Trophoblast cell (in vitro differentiated cells and primary cell): ENCODE measurements at regions not wholly inside any gene's neighbourhood (a gene's known extent, or its start where the extent isn't known, plus 50 kb on each side); places are given as distances from the start of the nearest gene placed in this dataset.

Experiments
- DNase-seq, 2 donors: peaks; one replicate each; pipeline ENCODE4 v3.0.0-alpha.2; 2016
- H2AFZ ChIP-seq: 2 replicates; pipeline ENCODE4 v1.6.1; 2013; ENCODE audit warnings: low read length, moderate library complexity, mild to moderate bottlenecking; ENCODE audit not compliant: insufficient read depth, poor library complexity
- H2AK5ac ChIP-seq: 2 replicates; pipeline ENCODE4 v1.6.1; 2013; ENCODE audit warnings: mild to moderate bottlenecking, low read length
- H2BK120ac ChIP-seq: 2 replicates; pipeline ENCODE4 v1.6.1; 2013; ENCODE audit warnings: low read length, mild to moderate bottlenecking, moderate library complexity; ENCODE audit not compliant: insufficient read depth, poor library complexity
- H2BK12ac ChIP-seq: 2 replicates; pipeline ENCODE4 v1.6.1; 2013; ENCODE audit warnings: mild to moderate bottlenecking, low read length, moderate library complexity
- H2BK5ac ChIP-seq: 2 replicates; pipeline ENCODE4 v1.6.1; 2013; ENCODE audit warnings: low read length, low read depth, moderate library complexity, mild to moderate bottlenecking; ENCODE audit not compliant: poor library complexity
- H3K14ac ChIP-seq: 2 replicates; pipeline ENCODE4 v1.6.1; 2013; ENCODE audit warnings: mild to moderate bottlenecking, low read length
- H3K18ac ChIP-seq: 2 replicates; pipeline ENCODE4 v1.6.1; 2013; ENCODE audit warnings: mild to moderate bottlenecking, low read length
- H3K23ac ChIP-seq: 2 replicates; pipeline ENCODE4 v1.6.1; 2013; ENCODE audit warnings: low read length
- H3K27ac ChIP-seq: 2 replicates; pipeline ENCODE4 v1.5.1; 2013; ENCODE audit warnings: low read depth, mild to moderate bottlenecking, inconsistent platforms, low read length, moderate library complexity
- H3K27me3 ChIP-seq: 2 replicates; pipeline ENCODE4 v1.6.1; 2013; ENCODE audit warnings: inconsistent platforms, mild to moderate bottlenecking, low read length, moderate library complexity; ENCODE audit not compliant: insufficient read depth
- H3K36me3 ChIP-seq, 2 experiments: 1 replicate in 1 of 2; 2 replicates in 1 of 2; pipeline ENCODE4 v1.6.1; 2013; ENCODE audit warnings: low read length in 2 of 2, mild to moderate bottlenecking in 2 of 2, moderate library complexity in 1 of 2; ENCODE audit not compliant: insufficient read depth in 2 of 2, control insufficient read depth in 1 of 2
- H3K4ac ChIP-seq: 2 replicates; pipeline ENCODE4 v1.6.1; 2013; ENCODE audit warnings: low read depth, mild to moderate bottlenecking, low read length, moderate library complexity
- H3K4me1 ChIP-seq, 2 experiments: 1 replicate in 1 of 2; 2 replicates in 1 of 2; pipeline ENCODE4 v1.6.1; 2013; ENCODE audit warnings: low read length in 2 of 2, mild to moderate bottlenecking in 2 of 2, moderate library complexity in 1 of 2; ENCODE audit not compliant: insufficient read depth in 2 of 2, control insufficient read depth in 1 of 2
- H3K4me2 ChIP-seq: 2 replicates; pipeline ENCODE4 v1.6.1; 2013; ENCODE audit warnings: inconsistent platforms, mild to moderate bottlenecking, low read length, moderate library complexity
- H3K4me3 ChIP-seq: 2 replicates; pipeline ENCODE4 v1.5.1; 2013; ENCODE audit warnings: mild to moderate bottlenecking, low read depth, low read length, inconsistent platforms
- H3K79me1 ChIP-seq: one replicate; pipeline ENCODE4 v1.6.1; 2013; ENCODE audit warnings: low read length
- H3K79me2 ChIP-seq: 2 replicates; pipeline ENCODE4 v1.6.1; 2013; ENCODE audit warnings: low read length, mild to moderate bottlenecking; ENCODE audit not compliant: control insufficient read depth, insufficient read depth, poor library complexity
- H3K9ac ChIP-seq: 2 replicates; pipeline ENCODE4 v1.6.1; 2013; ENCODE audit warnings: mild to moderate bottlenecking, low read length
- H3K9me3 ChIP-seq: 2 replicates; pipeline ENCODE4 v1.6.1; 2013; ENCODE audit warnings: low read depth, mild to moderate bottlenecking, control low read depth, inconsistent platforms, low read length; ENCODE audit not compliant: insufficient read depth
- H4K12ac ChIP-seq: 2 replicates; pipeline ENCODE4 v1.6.1; 2013; ENCODE audit warnings: low read depth, mild to moderate bottlenecking, low read length, moderate library complexity
- H4K8ac ChIP-seq: 2 replicates; pipeline ENCODE4 v1.6.1; 2013; ENCODE audit warnings: low read depth, mild to moderate bottlenecking, low read length, moderate library complexity
- H4K91ac ChIP-seq: one replicate; pipeline ENCODE4 v1.6.1; 2013; ENCODE audit warnings: low read depth, mild to moderate bottlenecking, low read length, moderate library complexity
- WGBS: extraction: QIAGEN DNeasy Blood & Tissue Kit; methylation state at CpG from one replicate; pipeline ENCODE4 v1.1.7; 2013; ENCODE audit warnings: missing lambda C conversion rate; ENCODE audit not compliant: insufficient read length, insufficient coverage; ENCODE audit errors: extremely low coverage; 5-methylcytosine and 5-hydroxymethylcytosine counted together

DNA sequence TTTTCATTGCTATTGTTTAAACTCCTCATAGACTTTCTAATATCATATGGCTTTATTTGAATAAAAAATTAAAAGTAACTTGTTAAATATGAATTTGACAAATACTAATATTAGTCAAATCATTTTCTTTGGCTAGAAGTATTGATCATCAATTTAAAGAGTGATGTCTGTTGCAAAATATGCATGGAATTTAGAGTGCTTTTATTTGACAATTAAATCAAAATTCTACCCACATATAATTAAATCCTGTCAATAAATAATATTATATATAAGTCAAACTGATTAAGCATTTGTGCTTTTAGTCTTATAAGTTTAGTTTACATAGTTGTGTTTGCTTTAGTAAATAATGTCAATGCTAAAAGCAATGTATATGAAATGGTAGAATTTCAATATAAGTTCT, 318.6 kb upstream of the ROBO1 start:
- H2BK120ac ChIP-seq, result no peak overlapping the region
- H3K4ac ChIP-seq, result no peak overlapping the region
- no peak overlapping the region for H2BK5ac ChIP-seq
- no peaks in the 10 kb centered on the region for H3K79me2 ChIP-seq
- no peak overlapping the region for H2AFZ ChIP-seq
- H3K9me3 ChIP-seq, result no peaks in the 10 kb centered on the region
- no peaks in the 10 kb centered on the region for H3K36me3 ChIP-seq
- no peak overlapping the region for H4K12ac ChIP-seq
- no peak overlapping the region for H4K91ac ChIP-seq
- no peak overlapping the region for H3K9ac ChIP-seq
- H4K8ac ChIP-seq, result no peak overlapping the region
- H3K4me2 ChIP-seq, result no peak overlapping the region
- no peak overlapping the region for H2AK5ac ChIP-seq
- H3K4me1 ChIP-seq, result no peaks in the 10 kb centered on the region
- H3K27me3 ChIP-seq, result no peaks in the 10 kb centered on the region
- no peak overlapping the region for H3K23ac ChIP-seq
- no peak overlapping the region for H3K27ac ChIP-seq
- H3K18ac ChIP-seq, result no peak overlapping the region
- no peak overlapping the region for H3K4me3 ChIP-seq
- no peak overlapping the region for H2BK12ac ChIP-seq
- H3K14ac ChIP-seq, result no peak overlapping the region
- H3K79me1 ChIP-seq, result no peaks in the 10 kb centered on the region
- DNase-seq, result no peak

DNA sequence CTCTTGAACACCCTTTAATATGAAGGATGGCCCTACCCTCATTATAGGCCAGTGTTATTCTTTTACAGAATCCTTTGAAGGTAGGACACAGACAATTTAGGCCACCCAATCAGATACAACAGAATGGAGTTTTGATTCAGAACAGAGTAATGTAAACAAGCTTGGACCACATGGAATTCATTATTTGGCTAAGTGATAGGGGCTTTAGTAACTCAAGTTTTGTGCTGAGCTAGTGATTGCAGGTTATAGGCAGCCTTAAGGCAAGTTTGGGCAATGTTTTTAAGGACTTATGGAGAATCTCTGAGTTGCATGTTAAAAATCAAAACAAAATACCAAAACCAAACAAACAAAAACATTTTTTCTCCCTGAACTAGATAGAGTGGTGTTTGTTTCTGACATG, 312.1 kb upstream of the ROBO1 start:
- H3K14ac ChIP-seq, result no peak overlapping the region
- no peaks in the 10 kb centered on the region for H3K79me1 ChIP-seq
- H4K91ac ChIP-seq, result no peak overlapping the region
- no peak overlapping the region for H2BK5ac ChIP-seq
- DNase-seq, result peak in 1 of 2 donors; percentile 8
- no peak overlapping the region for H3K4me3 ChIP-seq
- H4K8ac ChIP-seq, result no peak overlapping the region
- no peak overlapping the region for H3K4ac ChIP-seq
- no peak overlapping the region for H4K12ac ChIP-seq
- no peak overlapping the region for H2BK12ac ChIP-seq
- no peak overlapping the region for H3K4me2 ChIP-seq
- no peaks in the 10 kb centered on the region for H3K36me3 ChIP-seq
- H3K27ac ChIP-seq, result no peak overlapping the region
- H3K27me3 ChIP-seq, result no peaks in the 10 kb centered on the region
- H3K18ac ChIP-seq, result no peak overlapping the region
- no peaks in the 10 kb centered on the region for H3K79me2 ChIP-seq
- H3K4me1 ChIP-seq, result no peaks in the 10 kb centered on the region
- peaks cover 3% of the 10 kb centered on the region for H3K9me3 ChIP-seq
- H2AK5ac ChIP-seq, result no peak overlapping the region
- H2BK120ac ChIP-seq, result no peak overlapping the region
- H3K9ac ChIP-seq, result no peak overlapping the region
- no peak overlapping the region for H2AFZ ChIP-seq
- H3K23ac ChIP-seq, result no peak overlapping the region

DNA sequence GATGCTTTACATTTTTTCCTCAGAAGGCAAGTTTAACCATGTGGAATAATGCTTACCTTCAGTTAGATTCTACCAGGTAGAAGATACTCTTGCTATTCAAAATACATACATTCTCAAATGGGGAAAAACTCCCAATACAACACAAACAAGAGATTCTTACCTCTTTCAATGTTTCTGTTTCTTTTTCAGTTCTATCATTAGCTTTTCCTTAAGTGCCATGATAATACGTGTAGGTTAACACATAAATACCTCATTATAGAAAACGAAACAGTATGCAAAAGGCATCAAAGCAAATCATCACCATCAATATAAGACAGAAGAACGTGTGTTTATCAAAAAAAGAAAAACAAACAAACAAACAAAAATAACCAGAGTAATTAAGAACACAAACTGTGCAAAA, 300.7 kb upstream of the ROBO1 start:
- no peak overlapping the region for H3K23ac ChIP-seq
- no peak overlapping the region for H2BK5ac ChIP-seq
- no peak overlapping the region for H3K9ac ChIP-seq
- no peaks in the 10 kb centered on the region for H3K79me2 ChIP-seq
- no peaks in the 10 kb centered on the region for H3K36me3 ChIP-seq
- no peak overlapping the region for H3K18ac ChIP-seq
- H3K27ac ChIP-seq, result no peak overlapping the region
- no peaks in the 10 kb centered on the region for H3K27me3 ChIP-seq
- H3K4me2 ChIP-seq, result no peak overlapping the region
- WGBS, result no CpG with 5 or more reads among the region's 3 CpGs
- no peak overlapping the region for H4K8ac ChIP-seq
- no peaks in the 10 kb centered on the region for H3K9me3 ChIP-seq
- no peak overlapping the region for H4K91ac ChIP-seq
- no peak overlapping the region for H3K14ac ChIP-seq
- no peak overlapping the region for H4K12ac ChIP-seq
- H3K4me1 ChIP-seq, result no peaks in the 10 kb centered on the region
- no peaks in the 10 kb centered on the region for H3K79me1 ChIP-seq
- H3K4ac ChIP-seq, result no peak overlapping the region
- H2BK120ac ChIP-seq, result no peak overlapping the region
- H2BK12ac ChIP-seq, result no peak overlapping the region
- no peak for DNase-seq
- H3K4me3 ChIP-seq, result no peak overlapping the region
- no peak overlapping the region for H2AFZ ChIP-seq
- H2AK5ac ChIP-seq, result no peak overlapping the region

DNA sequence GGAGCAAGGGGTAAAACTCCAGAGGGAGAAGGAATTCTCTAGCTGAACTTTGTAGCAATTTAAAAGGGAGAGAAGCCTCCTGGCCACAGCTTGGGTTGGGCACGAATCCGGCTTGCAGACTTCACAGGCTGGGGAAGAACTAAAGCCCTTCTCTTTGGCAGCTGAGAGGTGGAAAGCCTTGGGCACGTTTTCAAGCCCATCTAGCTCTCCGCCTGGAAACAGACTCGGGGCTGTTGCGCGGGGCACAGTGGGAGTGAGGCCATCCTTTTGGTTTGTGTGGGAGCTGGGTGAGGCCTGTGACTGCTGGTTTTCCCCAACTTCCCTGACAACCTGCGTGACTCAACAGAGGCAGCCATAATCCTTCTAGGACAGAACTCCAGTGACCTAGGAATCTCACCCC, 295.7 kb upstream of the ROBO1 start:
- no peak overlapping the region for H2AK5ac ChIP-seq
- no peak overlapping the region for H3K9ac ChIP-seq
- no peak overlapping the region for H3K4ac ChIP-seq
- H3K4me1 ChIP-seq, result no peaks in the 10 kb centered on the region
- no peak overlapping the region for H2AFZ ChIP-seq
- no peak overlapping the region for H2BK120ac ChIP-seq
- H3K23ac ChIP-seq, result no peak overlapping the region
- H4K8ac ChIP-seq, result no peak overlapping the region
- H3K4me3 ChIP-seq, result no peak overlapping the region
- H3K4me2 ChIP-seq, result no peak overlapping the region
- no peaks in the 10 kb centered on the region for H3K36me3 ChIP-seq
- H3K14ac ChIP-seq, result no peak overlapping the region
- H2BK5ac ChIP-seq, result no peak overlapping the region
- no peak overlapping the region for H2BK12ac ChIP-seq
- no peak overlapping the region for H3K18ac ChIP-seq
- H3K9me3 ChIP-seq, result no peaks in the 10 kb centered on the region
- H3K27me3 ChIP-seq, result no peaks in the 10 kb centered on the region
- no peak overlapping the region for H3K27ac ChIP-seq
- H3K79me2 ChIP-seq, result no peaks in the 10 kb centered on the region
- no peaks in the 10 kb centered on the region for H3K79me1 ChIP-seq
- H4K12ac ChIP-seq, result no peak overlapping the region
- WGBS, result no CpG with 5 or more reads among the region's 8 CpGs
- no peak overlapping the region for H4K91ac ChIP-seq
- no peak for DNase-seq

DNA sequence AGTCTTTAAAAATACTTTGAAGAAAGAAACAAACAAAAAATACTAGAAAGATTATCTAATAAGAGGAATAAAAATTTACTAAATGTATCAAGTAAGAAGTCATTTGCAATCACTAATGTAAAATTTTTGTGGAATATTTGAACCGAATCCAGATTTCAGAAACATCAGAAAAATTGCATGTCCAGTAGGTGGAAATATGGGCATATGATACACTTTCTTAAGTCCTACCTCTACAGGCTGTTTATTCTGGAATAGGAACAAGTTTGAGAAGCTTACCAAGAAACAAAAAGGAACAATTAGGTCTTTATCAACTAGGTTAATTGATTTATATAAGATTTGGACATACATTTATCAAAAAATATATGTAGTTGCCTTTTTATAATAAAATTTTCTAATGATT, 292.9 kb upstream of the ROBO1 start:
- no peak overlapping the region for H2AFZ ChIP-seq
- no peak overlapping the region for H4K12ac ChIP-seq
- no peak overlapping the region for H2BK120ac ChIP-seq
- H3K4me2 ChIP-seq, result no peak overlapping the region
- no peak overlapping the region for H3K4ac ChIP-seq
- H3K14ac ChIP-seq, result no peak overlapping the region
- H2BK12ac ChIP-seq, result no peak overlapping the region
- no CpG with 5 or more reads among the region's 1 CpG for WGBS
- DNase-seq, result no peak
- H2BK5ac ChIP-seq, result no peak overlapping the region
- H4K8ac ChIP-seq, result no peak overlapping the region
- H3K27me3 ChIP-seq, result no peaks in the 10 kb centered on the region
- H3K27ac ChIP-seq, result no peak overlapping the region
- no peaks in the 10 kb centered on the region for H3K79me2 ChIP-seq
- H2AK5ac ChIP-seq, result no peak overlapping the region
- no peaks in the 10 kb centered on the region for H3K79me1 ChIP-seq
- H3K9me3 ChIP-seq, result no peaks in the 10 kb centered on the region
- no peaks in the 10 kb centered on the region for H3K36me3 ChIP-seq
- H3K23ac ChIP-seq, result no peak overlapping the region
- no peaks in the 10 kb centered on the region for H3K4me1 ChIP-seq
- H4K91ac ChIP-seq, result no peak overlapping the region
- H3K18ac ChIP-seq, result no peak overlapping the region
- no peak overlapping the region for H3K9ac ChIP-seq
- no peak overlapping the region for H3K4me3 ChIP-seq
